HepG2 (cell line): ENCODE measurements at regions not wholly inside any gene's neighbourhood (a gene's known extent, or its start where the extent isn't known, plus 50 kb on each side); places are given as distances from the start of the nearest gene placed in this dataset.

Source experiments
- ATAC-seq: fragments of 200-7000 bp; cut with Tn5 transposase; 3 replicates; pipeline ENCODE4 v1.9.1; 2020; ENCODE audit warnings: mild to moderate bottlenecking, moderate library complexity
- BruUV-seq: library from RNA; stranded (reverse); fragments of 400-500 nt; replicated peaks from 2 replicates; lab custom pipeline; 2021; lab: Mats Ljungman, UMichigan
- CTCF ChIA-PET: fragments of 300-600 bp; formaldehyde crosslinking; extraction: SDS; loops from one replicate; lab custom pipeline; 2021; ENCODE audit warnings: low total read pairs, inconsistent platforms, low intra/inter-chr PET ratio; lab: Yijun Ruan, JAX
- POLR2A ChIA-PET: fragments of 350-600 bp; sonication (Branson Sonifier 250); formaldehyde crosslinking; loops from one replicate; lab custom pipeline; 2020; ENCODE audit warnings: antibody characterized with exemption, inconsistent platforms; lab: Yijun Ruan, JAX
- DNase-seq: peaks from one replicate; pipeline ENCODE4 v3.0.0-alpha.2; 2015; ENCODE audit warnings: low spot score
- FAIRE-seq: peaks from 3 replicates; lab custom pipeline; 2011; peaks lifted over from hg19 to GRCh38; lab: Jason Lieb, UNC
- H2AFZ ChIP-seq: one replicate; pipeline ENCODE4 v1.6.1; 2011; ENCODE audit warnings: low read length, inconsistent platforms
- H3K27ac ChIP-seq: fragments of 300-600 bp; 3 replicates; pipeline ENCODE4 v1.8.0; 2011; ENCODE audit warnings: mixed run types, mild to moderate bottlenecking, mixed read lengths, low read length, inconsistent platforms; ENCODE audit not compliant: insufficient read depth; ENCODE audit errors: extremely low read length
- H3K27me3 ChIP-seq, 2 experiments: fragments of 200-600 bp in 1 of 2; 2 replicates in 1 of 2; 3 replicates in 1 of 2; pipeline versions ENCODE4 v1.6.0 to v1.8.0; 2011; ENCODE audit warnings: low read length in 2 of 2, mild to moderate bottlenecking in 2 of 2, moderate library complexity in 2 of 2, inconsistent platforms in 1 of 2; ENCODE audit not compliant: insufficient read depth in 2 of 2, control insufficient read depth in 1 of 2
- H3K36me3 ChIP-seq, 2 experiments: fragments of 200-600 bp in 1 of 2; replicated peaks in 1 of 2; 2 replicates in 1 of 2; 3 replicates in 1 of 2; pipeline versions ENCODE4 v1.5.1 to v1.8.0; 2011; ENCODE audit warnings: low read length in 2 of 2, inconsistent platforms in 1 of 2; ENCODE audit not compliant: insufficient read depth in 2 of 2, control insufficient read depth in 1 of 2
- H3K4me1 ChIP-seq: 2 replicates; pipeline ENCODE4 v1.5.1; 2012; ENCODE audit warnings: low read length, inconsistent platforms; ENCODE audit not compliant: insufficient read depth
- H3K4me2 ChIP-seq: 2 replicates; pipeline ENCODE4 v1.6.0; 2011; ENCODE audit warnings: low read depth, low read length, inconsistent platforms
- H3K4me3 ChIP-seq, 3 experiments: fragments of 200-600 bp in 1 of 3; sonication (generic), shearing (Covaris generic) in 1 of 3; replicated peaks in 1 of 3; 2 replicates each; pipeline ENCODE4 v1.5.1; 2011 to 2016; ENCODE audit warnings: low read length in 3 of 3, inconsistent platforms in 2 of 3, low read depth in 2 of 3, mild to moderate bottlenecking in 2 of 3, control low read depth in 1 of 3, mixed read lengths in 1 of 3; ENCODE audit not compliant: insufficient read depth in 1 of 3
- H3K79me2 ChIP-seq: one replicate; pipeline ENCODE4 v1.6.1; 2011; ENCODE audit warnings: low read length, inconsistent platforms; ENCODE audit not compliant: insufficient read depth
- H3K9ac ChIP-seq: 2 replicates; pipeline ENCODE4 v1.6.0; 2011; ENCODE audit warnings: mild to moderate bottlenecking, low read depth, low read length, inconsistent platforms; ENCODE audit not compliant: insufficient read depth
- H3K9me3 ChIP-seq: 2 replicates; pipeline ENCODE4 v1.5.1; 2012; ENCODE audit warnings: mild to moderate bottlenecking, low read length
- H4K20me1 ChIP-seq: 2 replicates; pipeline ENCODE4 v1.6.0; 2011; ENCODE audit warnings: inconsistent platforms, mild to moderate bottlenecking, low read length, moderate library complexity; ENCODE audit not compliant: insufficient read depth
- HNF4A ChIP-seq: sonication (generic); formaldehyde crosslinking; IDR thresholded peaks from 2 replicates; pipeline ENCODE4 v1.4.0; 2020; ENCODE audit warnings: missing genetic modification reagents
- HOXA3 ChIP-seq: sonication (generic); formaldehyde crosslinking; IDR thresholded peaks from 2 replicates; pipeline ENCODE4 v1.5.0; 2020; ENCODE audit warnings: missing genetic modification reagents
- LRRFIP1 ChIP-seq: sonication (generic); formaldehyde crosslinking; conservative IDR thresholded peaks from 2 replicates; pipeline ENCODE4 v1.4.0; 2020; ENCODE audit warnings: missing genetic modification reagents
- MEIS2 ChIP-seq: sonication (generic); formaldehyde crosslinking; IDR thresholded peaks from 2 replicates; pipeline ENCODE4 v1.9.0; 2021; ENCODE audit warnings: mild to moderate bottlenecking, missing genetic modification reagents
- NFE2L1 ChIP-seq: sonication (generic); formaldehyde crosslinking; IDR thresholded peaks from 2 replicates; pipeline ENCODE4 v1.4.0; 2020; ENCODE audit warnings: missing genetic modification reagents, mild to moderate bottlenecking, borderline replicate concordance
- PITX1 ChIP-seq: sonication (generic); formaldehyde crosslinking; IDR thresholded peaks from 2 replicates; pipeline ENCODE4 v1.5.1; 2020; ENCODE audit warnings: mild to moderate bottlenecking, missing genetic modification reagents
- SMC3 ChIP-seq: IDR thresholded peaks from 2 replicates; pipeline ENCODE4 v1.6.1; 2011; ENCODE audit warnings: low read length, improper control_type of control experiment
- TMF1 ChIP-seq: sonication (generic); formaldehyde crosslinking; IDR thresholded peaks from 2 replicates; pipeline ENCODE4 v1.8.1; 2022; ENCODE audit warnings: low read depth, missing genetic modification reagents
- TRIM24 ChIP-seq: sonication (generic); formaldehyde crosslinking; IDR thresholded peaks from 2 replicates; pipeline ENCODE4 v1.8.0; 2022; ENCODE audit warnings: mild to moderate bottlenecking, missing genetic modification reagents
- ZBTB20 ChIP-seq: sonication (generic); formaldehyde crosslinking; IDR thresholded peaks from 2 replicates; pipeline ENCODE4 v1.8.1; 2023; ENCODE audit warnings: missing genetic modification reagents, low read depth, mild to moderate bottlenecking, borderline replicate concordance
- ZNF121 ChIP-seq: sonication (generic); formaldehyde crosslinking; IDR thresholded peaks from 2 replicates; pipeline ENCODE4 v1.5.0; 2020; ENCODE audit warnings: mild to moderate bottlenecking, missing genetic modification reagents
- ZNF207 ChIP-seq: fragments of 450-650 bp; IDR thresholded peaks from 2 replicates; pipeline ENCODE4 v1.6.1; 2016; ENCODE audit warnings: antibody characterized with exemption, borderline replicate concordance
- ZNF251 ChIP-seq: sonication (generic); formaldehyde crosslinking; IDR thresholded peaks from 2 replicates; pipeline ENCODE4 v1.9.0; 2021; ENCODE audit warnings: mild to moderate bottlenecking, missing genetic modification reagents
- ZNF530 ChIP-seq: sonication (generic); formaldehyde crosslinking; IDR thresholded peaks from 2 replicates; pipeline ENCODE4 v1.5.0; 2020; ENCODE audit warnings: low read depth, mild to moderate bottlenecking, missing genetic modification reagents
- ZNF607 ChIP-seq: sonication (generic); formaldehyde crosslinking; IDR thresholded peaks from 2 replicates; pipeline ENCODE4 v1.5.1; 2020; ENCODE audit warnings: missing genetic modification reagents, mild to moderate bottlenecking, borderline replicate concordance
- ZNF614 ChIP-seq: IDR thresholded peaks from 2 replicates; pipeline ENCODE4 v1.6.1; 2018; ENCODE audit warnings: missing biosample characterization, missing genetic modification reagents, inconsistent platforms, borderline replicate concordance
- ZNF773 ChIP-seq: sonication (generic); formaldehyde crosslinking; IDR thresholded peaks from 2 replicates; pipeline ENCODE4 v1.4.0; 2020; ENCODE audit warnings: missing genetic modification reagents, borderline replicate concordance
- ZNF781 ChIP-seq: sonication (generic); formaldehyde crosslinking; IDR thresholded peaks from 2 replicates; pipeline ENCODE4 v1.5.1; 2020; ENCODE audit warnings: borderline replicate concordance, mild to moderate bottlenecking, missing genetic modification reagents; ENCODE audit errors: not compliant biosample characterization
- ZSCAN31 ChIP-seq: sonication (generic); formaldehyde crosslinking; IDR thresholded peaks from 2 replicates; pipeline ENCODE4 v1.5.0; 2020; ENCODE audit warnings: low read depth, mild to moderate bottlenecking, missing genetic modification reagents
- WGBS: methylation state at CpG from one replicate; pipeline ENCODE4 v1.1.6; 2017; ENCODE audit warnings: low lambda C conversion rate; 5-methylcytosine and 5-hydroxymethylcytosine counted together
- in situ Hi-C: cut with HindIII; loops from 2 replicates; pipeline ENCODE4 v1.10.0; 2017; ENCODE audit warnings: low pct_unique_long_range_greater_than_20kb; ENCODE audit not compliant: extremely low pct_ligation_motif_present
- intact Hi-C: fragments of 100-400 bp; cut with micrococcal nuclease; formaldehyde crosslinking; loops from one replicate; pipeline ENCODE4 v1.10.0; 2022; ENCODE audit not compliant: unreplicated experiment
- TF ChIP-seq, protein P1 (sequence below): IDR thresholded peaks from 2 replicates; pipeline ENCODE4 v1.6.1; 2016; ENCODE audit warnings: missing genetic modification reagents, missing compliant biosample characterization
- TF ChIP-seq, protein P2 (sequence below): sonication (generic); formaldehyde crosslinking; conservative IDR thresholded peaks from 2 replicates; pipeline ENCODE4 v1.8.0; 2022; ENCODE audit warnings: low read depth, missing genetic modification reagents

GRCh38 chr4:28117084-28117682 lies 1256.5 kb downstream of the STIM2 start (continued):
- TF ChIP-seq LRRFIP1 (CRISPR knock-in tag) (no peak), MEIS2 (CRISPR knock-in tag) (no peak), ZSCAN31 (no peak), ZNF530 (CRISPR knock-in tag) (no peak), PITX1 (no peak)
- TF ChIP-seq, protein P1, sequence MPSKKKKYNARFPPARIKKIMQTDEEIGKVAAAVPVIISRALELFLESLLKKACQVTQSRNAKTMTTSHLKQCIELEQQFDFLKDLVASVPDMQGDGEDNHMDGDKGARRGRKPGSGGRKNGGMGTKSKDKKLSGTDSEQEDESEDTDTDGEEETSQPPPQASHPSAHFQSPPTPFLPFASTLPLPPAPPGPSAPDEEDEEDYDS (CRISPR knock-in tag), result no peak

GRCh38 chr4:28146191-28146590 lies 1285.5 kb downstream of the STIM2 start:
- H4K20me1 ChIP-seq, result no peaks in the 10 kb centered on the region
- no peak overlapping the region for H3K4me2 ChIP-seq
- no peaks in the 10 kb centered on the region for H3K36me3 ChIP-seq
- peaks cover 51% of the 10 kb centered on the region for H3K9me3 ChIP-seq
- no peak for DNase-seq
- H2AFZ ChIP-seq, result no peak overlapping the region
- no peaks in the 10 kb centered on the region for H3K4me1 ChIP-seq
- ChIA-PET CTCF (no interaction called here), POLR2A (no interaction called here)
- no TSS peak for BruUV-seq
- in situ Hi-C loops, result no loop called here
- H3K27ac ChIP-seq, result no peak overlapping the region
- WGBS, result 0% methylated on average over 3 of the region's 3 CpGs
- ATAC-seq, result no peak
- H3K27me3 ChIP-seq, result no peaks in the 10 kb centered on the region
- H3K79me2 ChIP-seq, result no peaks in the 10 kb centered on the region
- no peak overlapping the region for H3K9ac ChIP-seq
- no peak overlapping the region for H3K4me3 ChIP-seq
- intact Hi-C loops, result no loop called here
- FAIRE-seq, result no peak
- no peak for TF ChIP-seq SMC3
- no peak for TF ChIP-seq ZNF121
- no peak for TF ChIP-seq ZBTB20 (CRISPR knock-in tag)
- TF ChIP-seq NFE2L1 (CRISPR knock-in tag), result no peak
- no peak for TF ChIP-seq ZNF607 (CRISPR knock-in tag)
- TF ChIP-seq ZNF781 (CRISPR knock-in tag), result no peak
- TF ChIP-seq TRIM24 (CRISPR knock-in tag), result no peak
- no peak for TF ChIP-seq ZNF614 (CRISPR knock-in tag)
- no peak for TF ChIP-seq ZNF773 (CRISPR knock-in tag)
- TF ChIP-seq, protein P2, sequence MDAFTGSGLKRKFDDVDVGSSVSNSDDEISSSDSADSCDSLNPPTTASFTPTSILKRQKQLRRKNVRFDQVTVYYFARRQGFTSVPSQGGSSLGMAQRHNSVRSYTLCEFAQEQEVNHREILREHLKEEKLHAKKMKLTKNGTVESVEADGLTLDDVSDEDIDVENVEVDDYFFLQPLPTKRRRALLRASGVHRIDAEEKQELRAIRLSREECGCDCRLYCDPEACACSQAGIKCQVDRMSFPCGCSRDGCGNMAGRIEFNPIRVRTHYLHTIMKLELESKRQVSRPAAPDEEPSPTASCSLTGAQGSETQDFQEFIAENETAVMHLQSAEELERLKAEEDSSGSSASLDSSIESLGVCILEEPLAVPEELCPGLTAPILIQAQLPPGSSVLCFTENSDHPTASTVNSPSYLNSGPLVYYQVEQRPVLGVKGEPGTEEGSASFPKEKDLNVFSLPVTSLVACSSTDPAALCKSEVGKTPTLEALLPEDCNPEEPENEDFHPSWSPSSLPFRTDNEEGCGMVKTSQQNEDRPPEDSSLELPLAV (CRISPR knock-in tag), result no peak
- no peak for TF ChIP-seq ZNF251 (CRISPR knock-in tag)
- no peak for TF ChIP-seq TMF1
- no peak for TF ChIP-seq HNF4A (CRISPR knock-in tag)
- no peak for TF ChIP-seq HOXA3 (CRISPR knock-in tag)
- no peak for TF ChIP-seq ZNF207
